Type B pancreatic cell (in vitro differentiated cells): ENCODE measurements at regions not wholly inside any gene's neighbourhood (a gene's known extent, or its start where the extent isn't known, plus 50 kb on each side); places are given as distances from the start of the nearest gene placed in this dataset.

ENCODE experiments used
- DNase-seq: peaks from one replicate; pipeline ENCODE4 v3.0.0; 2021; ENCODE audit warnings: mixed read lengths; ENCODE audit not compliant: unreplicated experiment; ENCODE audit errors: extremely low spot score
- H3K27ac Mint-ChIP-seq: 2 replicates; pipeline ENCODE4 v1.8.0; 2021; ENCODE audit warnings: mild to moderate bottlenecking, mixed read lengths
- H3K27me3 Mint-ChIP-seq: 2 replicates; pipeline ENCODE4 v1.8.0; 2021; ENCODE audit warnings: mixed read lengths
- H3K36me3 Mint-ChIP-seq: 2 replicates; pipeline ENCODE4 v1.8.0; 2021; ENCODE audit warnings: mixed read lengths
- H3K4me1 Mint-ChIP-seq: one replicate; pipeline ENCODE4 v1.8.0; 2021; ENCODE audit warnings: mixed read lengths; ENCODE audit not compliant: unreplicated experiment
- H3K4me3 Mint-ChIP-seq: 2 replicates; pipeline ENCODE4 v1.8.0; 2021; ENCODE audit warnings: mild to moderate bottlenecking, mixed read lengths
- H3K9me3 Mint-ChIP-seq: 2 replicates; pipeline ENCODE4 v1.8.0; 2021; ENCODE audit warnings: mixed read lengths
- TF ChIP-seq, protein P1 (sequence below): fragments of 200-600 bp; sonication (generic); conservative IDR thresholded peaks from 2 replicates; pipeline ENCODE4 v1.5.0; 2021; ENCODE audit warnings: antibody characterized with exemption, mild to moderate bottlenecking

DNA sequence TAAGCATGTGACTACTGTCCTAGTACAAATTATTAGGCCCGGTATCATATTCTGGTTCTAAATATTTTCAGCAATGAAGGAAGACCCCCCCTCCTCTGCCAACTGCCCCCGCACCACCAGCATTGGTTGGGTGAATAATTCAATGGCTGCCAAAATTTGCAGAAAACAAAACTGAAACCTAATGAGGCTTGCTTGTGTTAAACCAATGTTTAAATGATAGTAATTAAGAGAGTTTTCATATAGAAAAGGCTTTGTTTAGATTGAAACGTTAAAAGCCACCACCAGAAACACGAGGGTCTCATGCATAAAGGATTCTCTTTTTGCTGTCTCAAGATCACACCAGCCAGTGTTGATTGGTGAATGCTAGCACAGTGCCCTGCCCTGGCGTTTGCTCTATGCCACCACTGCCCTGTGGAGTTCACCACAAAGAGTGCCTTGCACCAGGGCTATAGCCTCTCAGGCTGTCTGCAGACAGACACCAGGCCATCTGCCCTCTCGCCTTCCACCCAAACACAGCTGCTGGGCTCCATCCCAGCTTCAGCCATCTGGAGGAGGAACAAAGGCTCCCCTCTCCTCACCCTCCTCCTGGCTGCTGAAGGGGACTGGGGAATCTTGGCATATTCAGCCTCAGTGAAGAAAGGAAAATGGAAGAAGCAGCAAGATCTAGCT is 200.3 kb upstream of the PFN2 start:
- TF ChIP-seq, protein P1, sequence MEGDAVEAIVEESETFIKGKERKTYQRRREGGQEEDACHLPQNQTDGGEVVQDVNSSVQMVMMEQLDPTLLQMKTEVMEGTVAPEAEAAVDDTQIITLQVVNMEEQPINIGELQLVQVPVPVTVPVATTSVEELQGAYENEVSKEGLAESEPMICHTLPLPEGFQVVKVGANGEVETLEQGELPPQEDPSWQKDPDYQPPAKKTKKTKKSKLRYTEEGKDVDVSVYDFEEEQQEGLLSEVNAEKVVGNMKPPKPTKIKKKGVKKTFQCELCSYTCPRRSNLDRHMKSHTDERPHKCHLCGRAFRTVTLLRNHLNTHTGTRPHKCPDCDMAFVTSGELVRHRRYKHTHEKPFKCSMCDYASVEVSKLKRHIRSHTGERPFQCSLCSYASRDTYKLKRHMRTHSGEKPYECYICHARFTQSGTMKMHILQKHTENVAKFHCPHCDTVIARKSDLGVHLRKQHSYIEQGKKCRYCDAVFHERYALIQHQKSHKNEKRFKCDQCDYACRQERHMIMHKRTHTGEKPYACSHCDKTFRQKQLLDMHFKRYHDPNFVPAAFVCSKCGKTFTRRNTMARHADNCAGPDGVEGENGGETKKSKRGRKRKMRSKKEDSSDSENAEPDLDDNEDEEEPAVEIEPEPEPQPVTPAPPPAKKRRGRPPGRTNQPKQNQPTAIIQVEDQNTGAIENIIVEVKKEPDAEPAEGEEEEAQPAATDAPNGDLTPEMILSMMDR: no peak
- Mint-ChIP-seq H3K36me3 (no peaks in the 10 kb centered on the region), H3K4me3 (no peak overlapping the region), H3K9me3 (no peaks in the 10 kb centered on the region), H3K27me3 (peaks cover 39% of the 10 kb centered on the region), H3K27ac (no peak overlapping the region), H3K4me1 (no peaks in the 10 kb centered on the region)
- DNase-seq: no peak

DNA sequence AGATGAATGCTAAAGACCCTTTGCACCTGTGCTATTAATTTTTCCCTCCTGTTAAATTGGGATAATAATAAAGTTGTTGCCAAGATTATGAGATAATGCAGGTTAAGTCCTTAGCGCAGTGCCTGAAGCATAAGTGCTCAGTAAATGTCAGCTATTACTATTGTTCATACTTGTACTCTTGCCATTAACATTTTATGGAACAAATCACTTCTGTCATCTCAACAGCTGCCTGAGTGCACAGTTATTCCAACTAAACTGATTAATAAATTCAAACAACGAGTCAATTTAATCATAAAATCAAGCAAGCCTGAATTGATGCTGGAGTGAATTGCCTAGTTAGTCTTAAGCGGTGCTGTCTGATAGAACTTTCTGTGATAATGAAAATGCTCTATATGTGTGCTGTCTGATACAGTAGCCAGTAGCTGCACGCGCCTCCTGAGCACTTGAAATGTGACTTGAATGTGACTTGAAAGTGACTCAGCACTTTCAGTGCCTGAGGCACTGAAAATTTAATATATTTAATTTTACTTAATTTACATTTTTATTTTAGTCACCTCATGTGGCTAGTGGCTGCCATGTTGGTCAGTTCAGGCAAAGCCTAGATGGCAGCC is 198.7 kb upstream of the PFN2 start:
- Mint-ChIP-seq H3K27me3 (peaks cover 35% of the 10 kb centered on the region), H3K4me1 (no peaks in the 10 kb centered on the region), H3K27ac (no peak overlapping the region), H3K36me3 (no peaks in the 10 kb centered on the region), H3K9me3 (no peaks in the 10 kb centered on the region), H3K4me3 (no peak overlapping the region)
- DNase-seq: no peak
- TF ChIP-seq, protein P1: no peak

DNA sequence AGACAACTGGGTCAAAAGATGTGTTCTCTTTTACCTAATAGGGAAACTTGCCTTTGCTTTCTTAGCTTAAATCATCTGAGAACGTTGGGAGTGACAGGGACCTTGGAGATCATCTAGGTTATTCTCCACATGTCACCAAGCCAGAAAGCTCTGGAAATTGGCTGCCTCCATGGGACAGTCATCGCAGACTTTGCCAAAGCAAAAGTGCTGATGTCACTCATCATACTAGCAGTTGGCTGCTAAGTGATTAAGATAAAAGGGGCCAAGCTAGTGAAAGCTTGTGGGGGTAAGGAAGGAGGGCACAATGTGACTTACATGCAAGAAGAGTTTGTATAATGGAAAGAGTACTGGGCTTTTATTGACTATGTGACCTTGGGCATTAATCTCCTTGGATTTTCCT is 198.0 kb upstream of the PFN2 start:
- Mint-ChIP-seq H3K27ac (no peak overlapping the region), H3K4me1 (no peaks in the 10 kb centered on the region), H3K36me3 (no peaks in the 10 kb centered on the region), H3K27me3 (peaks cover 29% of the 10 kb centered on the region), H3K9me3 (no peaks in the 10 kb centered on the region), H3K4me3 (no peak overlapping the region)
- no peak for DNase-seq
- TF ChIP-seq, protein P1: no peak

DNA sequence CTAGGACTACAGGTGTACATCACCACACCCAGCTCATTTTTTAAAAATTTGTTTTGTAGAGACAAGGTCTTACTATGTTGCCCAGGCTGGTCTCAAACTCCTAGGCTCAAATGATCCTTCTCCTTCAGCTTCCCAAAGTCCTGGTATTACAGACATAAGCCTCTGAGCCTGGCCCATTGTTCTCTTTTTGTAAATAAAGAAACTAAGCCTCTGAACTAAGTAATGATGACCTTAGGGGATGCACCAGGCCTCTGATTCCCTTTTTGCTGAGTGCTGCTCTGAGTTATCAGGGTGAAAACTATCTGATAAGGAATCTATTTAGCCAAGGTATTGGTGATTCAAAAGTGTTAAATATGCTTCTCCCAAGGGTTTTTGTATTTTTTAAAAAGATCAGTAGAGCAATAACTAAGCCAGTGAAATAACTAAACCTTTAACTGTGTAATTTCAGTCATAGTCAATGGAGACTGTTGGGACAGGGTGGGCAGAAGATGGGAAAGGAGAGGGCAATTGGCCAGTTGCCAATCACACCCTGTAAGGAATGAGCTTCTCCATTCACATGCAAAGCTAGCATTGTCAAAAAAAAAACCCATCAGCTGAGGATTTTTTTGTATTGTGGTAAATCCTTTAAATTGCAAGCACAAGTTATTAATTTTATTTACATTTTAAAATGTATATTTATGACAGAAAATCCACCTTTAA is 194.8 kb upstream of the PFN2 start:
- TF ChIP-seq, protein P1: no peak
- Mint-ChIP-seq H3K4me3 (no peak overlapping the region), H3K27ac (no peak overlapping the region), H3K4me1 (no peaks in the 10 kb centered on the region), H3K9me3 (no peaks in the 10 kb centered on the region), H3K36me3 (peaks cover 7% of the 10 kb centered on the region), H3K27me3 (peaks cover 16% of the 10 kb centered on the region)
- DNase-seq: no peak

DNA sequence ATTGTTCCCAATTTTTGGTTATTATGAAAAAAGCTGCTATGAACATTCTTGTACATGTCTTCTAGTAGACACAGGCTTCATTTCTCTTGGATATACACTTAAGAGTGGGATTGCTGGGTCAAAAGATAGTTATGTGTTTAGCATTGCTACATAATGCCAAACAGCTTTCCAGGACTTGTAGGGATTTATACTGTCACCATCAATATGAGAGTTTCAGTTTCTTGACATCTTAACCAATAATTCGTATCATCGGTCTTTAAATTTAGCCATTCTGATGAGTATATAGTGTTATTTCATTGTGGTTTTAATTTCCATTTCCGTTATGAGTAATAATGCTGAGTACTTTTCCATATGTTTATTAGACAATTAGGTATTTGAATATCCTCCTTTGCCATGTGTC is 190.3 kb upstream of the PFN2 start:
- peaks cover 4% of the 10 kb centered on the region for H3K27me3 Mint-ChIP-seq
- peaks cover 7% of the 10 kb centered on the region for H3K36me3 Mint-ChIP-seq
- no peaks in the 10 kb centered on the region for H3K4me1 Mint-ChIP-seq
- no peaks in the 10 kb centered on the region for H3K9me3 Mint-ChIP-seq
- no peak overlapping the region for H3K27ac Mint-ChIP-seq
- TF ChIP-seq, protein P1: no peak
- no peak overlapping the region for H3K4me3 Mint-ChIP-seq
- no peak for DNase-seq
